Adipocyte (in vitro differentiated cells): ENCODE measurements at regions not wholly inside any gene's neighbourhood (a gene's known extent, or its start where the extent isn't known, plus 50 kb on each side); places are given as distances from the start of the nearest gene placed in this dataset.

ENCODE experiments used
- DNase-seq: peaks from one replicate; pipeline ENCODE4 v3.0.0-alpha.2; 2015; ENCODE audit warnings: low read depth
- H3K27me3 ChIP-seq: replicated peaks from 2 replicates; pipeline ENCODE4 v1.7.0; 2013; ENCODE audit warnings: mild to moderate bottlenecking, low read length, moderate library complexity; ENCODE audit not compliant: control insufficient read depth, insufficient read depth
- H3K36me3 ChIP-seq: 2 replicates; pipeline ENCODE4 v1.7.0; 2013; ENCODE audit warnings: low read length, mild to moderate bottlenecking, moderate library complexity; ENCODE audit not compliant: control insufficient read depth, insufficient read depth, severe bottlenecking
- H3K4me1 ChIP-seq: 2 replicates; pipeline ENCODE4 v1.7.0; 2013; ENCODE audit warnings: mild to moderate bottlenecking, low read length, moderate library complexity; ENCODE audit not compliant: control insufficient read depth, insufficient read depth
- H3K4me3 ChIP-seq: 2 replicates; pipeline ENCODE4 v1.7.0; 2013; ENCODE audit warnings: mild to moderate bottlenecking, low read length, moderate library complexity
- H3K9ac ChIP-seq: 2 replicates; pipeline ENCODE4 v1.7.0; 2013; ENCODE audit warnings: mild to moderate bottlenecking, low read length, moderate library complexity
- H3K9me3 ChIP-seq: 2 replicates; pipeline ENCODE4 v1.7.0; 2013; ENCODE audit warnings: mild to moderate bottlenecking, low read length, moderate library complexity; ENCODE audit not compliant: control insufficient read depth

GRCh38 chr22:27239520-27239919 is 562.0 kb downstream of the MN1 start:
- H3K27me3 ChIP-seq, result no peaks in the 10 kb centered on the region
- peaks cover 25% of the 10 kb centered on the region for H3K4me1 ChIP-seq
- no peaks in the 10 kb centered on the region for H3K36me3 ChIP-seq
- no peak overlapping the region for H3K4me3 ChIP-seq
- H3K9ac ChIP-seq, result no peak overlapping the region
- DNase-seq, result no peak
- H3K9me3 ChIP-seq, result peaks cover 7% of the 10 kb centered on the region

- DNase-seq, result no peak
- Histone ChIP-seq H3K9me3 (peaks cover 12% of the 10 kb centered on the region), H3K9ac (no peak overlapping the region), H3K27me3 (peaks cover 3% of the 10 kb centered on the region), H3K4me1 (peaks cover 25% of the 10 kb centered on the region), H3K36me3 (no peaks in the 10 kb centered on the region), H3K4me3 (no peak overlapping the region)
Measured at GRCh38 chr22:27240298-27241075, 561.1 kb downstream of the MN1 start.

- Histone ChIP-seq H3K4me1 (peaks cover 25% of the 10 kb centered on the region), H3K27me3 (peaks cover 4% of the 10 kb centered on the region), H3K9me3 (peaks cover 12% of the 10 kb centered on the region), H3K4me3 (no peak overlapping the region), H3K36me3 (no peaks in the 10 kb centered on the region), H3K9ac (no peak overlapping the region)
- peak; percentile 29 for DNase-seq
Measured at GRCh38 chr22:27241430-27242321, 559.9 kb downstream of the MN1 start.

- DNase-seq, result no peak
- no peak overlapping the region for H3K9ac ChIP-seq
- peaks cover 4% of the 10 kb centered on the region for H3K27me3 ChIP-seq
- H3K4me3 ChIP-seq, result no peak overlapping the region
- H3K9me3 ChIP-seq, result peaks cover 12% of the 10 kb centered on the region
- peaks cover 27% of the 10 kb centered on the region for H3K4me1 ChIP-seq
- H3K36me3 ChIP-seq, result no peaks in the 10 kb centered on the region
Measured at GRCh38 chr22:27242474-27242873, 559.1 kb downstream of the MN1 start.

GRCh38 chr22:27242917-27243589 is 558.5 kb downstream of the MN1 start:
- H3K36me3 ChIP-seq, result no peaks in the 10 kb centered on the region
- H3K27me3 ChIP-seq, result peaks cover 4% of the 10 kb centered on the region
- H3K9me3 ChIP-seq, result peaks cover 12% of the 10 kb centered on the region
- H3K4me1 ChIP-seq, result peaks cover 33% of the 10 kb centered on the region
- DNase-seq, result no peak
- no peak overlapping the region for H3K9ac ChIP-seq
- no peak overlapping the region for H3K4me3 ChIP-seq

GRCh38 chr22:27244328-27244727 is 557.2 kb downstream of the MN1 start:
- Histone ChIP-seq H3K36me3 (no peaks in the 10 kb centered on the region), H3K27me3 (peaks cover 4% of the 10 kb centered on the region), H3K9me3 (peaks cover 12% of the 10 kb centered on the region), H3K4me3 (no peak overlapping the region), H3K9ac (no peak overlapping the region), H3K4me1 (peaks cover 30% of the 10 kb centered on the region)
- DNase-seq, result no peak

- Histone ChIP-seq H3K4me1 (peaks cover 22% of the 10 kb centered on the region), H3K36me3 (no peaks in the 10 kb centered on the region), H3K27me3 (peaks cover 4% of the 10 kb centered on the region), H3K9me3 (peaks cover 12% of the 10 kb centered on the region), H3K4me3 (no peak overlapping the region), H3K9ac (no peak overlapping the region)
- no peak for DNase-seq
Measured at GRCh38 chr22:27245056-27245455, 556.5 kb downstream of the MN1 start.

GRCh38 chr22:27246558-27246957 is 555.0 kb downstream of the MN1 start:
- H3K9ac ChIP-seq, result no peak overlapping the region
- peaks cover 18% of the 10 kb centered on the region for H3K4me1 ChIP-seq
- H3K9me3 ChIP-seq, result peaks cover 12% of the 10 kb centered on the region
- H3K27me3 ChIP-seq, result peaks cover 4% of the 10 kb centered on the region
- H3K36me3 ChIP-seq, result no peaks in the 10 kb centered on the region
- no peak for DNase-seq
- H3K4me3 ChIP-seq, result no peak overlapping the region

GRCh38 chr22:27247701-27248434 is 553.7 kb downstream of the MN1 start:
- Histone ChIP-seq H3K36me3 (no peaks in the 10 kb centered on the region), H3K4me3 (peak overlapping the region; percentile 17), H3K27me3 (peaks cover 4% of the 10 kb centered on the region), H3K4me1 (peaks cover 11% of the 10 kb centered on the region), H3K9ac (peak overlapping the region; percentile 0), H3K9me3 (peaks cover 21% of the 10 kb centered on the region)
- DNase-seq, result no peak

GRCh38 chr22:27250418-27250817 is 551.1 kb downstream of the MN1 start:
- Histone ChIP-seq H3K9ac (no peak overlapping the region), H3K4me3 (no peak overlapping the region), H3K9me3 (peaks cover 32% of the 10 kb centered on the region), H3K27me3 (peaks cover 2% of the 10 kb centered on the region), H3K4me1 (peaks cover 11% of the 10 kb centered on the region), H3K36me3 (no peaks in the 10 kb centered on the region)
- no peak for DNase-seq
